ENCODE measurements at regions not wholly inside any gene's neighbourhood (a gene's known extent, or its start where the extent isn't known, plus 50 kb on each side); places are given as distances from the start of the nearest gene placed in this dataset.

GRCh38 chr4:135383356-135384288 is 1182.0 kb upstream of the PABPC4L start:
- DNase-seq (ENCODE audit: low spot score), result no peak
- TF ChIP-seq CTCF (IDR thresholded peaks at IDR 0.05; ENCODE audit: extremely low read depth, insufficient read depth, missing control alignments), result no peak
- in situ Hi-C loops (cut with MboI; ENCODE audit: low pct_unique_long_range_greater_than_20kb, low sequenced_read_pairs, unreplicated experiment), result no loop called here

- no peak for DNase-seq (ENCODE audit: low spot score)
- in situ Hi-C loops (cut with MboI; ENCODE audit: low pct_unique_long_range_greater_than_20kb, low sequenced_read_pairs, unreplicated experiment), result no loop called here
- no peak for TF ChIP-seq CTCF (IDR thresholded peaks at IDR 0.05; ENCODE audit: extremely low read depth, insufficient read depth, missing control alignments)
These were observed 1180.8 kb upstream of the PABPC4L start for GRCh38 chr4:135382280-135382959.

- in situ Hi-C loops (cut with MboI; ENCODE audit: low pct_unique_long_range_greater_than_20kb, low sequenced_read_pairs, unreplicated experiment), result no loop called here
- no peak for DNase-seq (ENCODE audit: low spot score)
- no peak for TF ChIP-seq CTCF (IDR thresholded peaks at IDR 0.05; ENCODE audit: extremely low read depth, insufficient read depth, missing control alignments)
These were observed 1170.5 kb upstream of the PABPC4L start for GRCh38 chr4:135372131-135372530.

- peak; percentile 6 for DNase-seq (ENCODE audit: low spot score)
- in situ Hi-C loops (cut with MboI; ENCODE audit: low pct_unique_long_range_greater_than_20kb, low sequenced_read_pairs, unreplicated experiment), result no loop called here
- TF ChIP-seq CTCF (IDR thresholded peaks at IDR 0.05; ENCODE audit: extremely low read depth, insufficient read depth, missing control alignments), result peak; percentile 62
These were observed 1169.5 kb upstream of the PABPC4L start for GRCh38 chr4:135371137-135371536.

- in situ Hi-C loops (cut with MboI; ENCODE audit: low pct_unique_long_range_greater_than_20kb, low sequenced_read_pairs, unreplicated experiment), result no loop called here
- no peak for TF ChIP-seq CTCF (IDR thresholded peaks at IDR 0.05; ENCODE audit: extremely low read depth, insufficient read depth, missing control alignments)
- DNase-seq (ENCODE audit: low spot score), result no peak
These were observed 1167.2 kb upstream of the PABPC4L start for GRCh38 chr4:135368831-135369230.

- in situ Hi-C loops (cut with MboI; ENCODE audit: low pct_unique_long_range_greater_than_20kb, low sequenced_read_pairs, unreplicated experiment), result no loop called here
- no peak for TF ChIP-seq CTCF (IDR thresholded peaks at IDR 0.05; ENCODE audit: extremely low read depth, insufficient read depth, missing control alignments)
- DNase-seq (ENCODE audit: low spot score), result no peak
These were observed 1163.5 kb upstream of the PABPC4L start for GRCh38 chr4:135365065-135365464.
